Tibial artery (tissue), 4 donors: ENCODE measurements at regions not wholly inside any gene's neighbourhood (a gene's known extent, or its start where the extent isn't known, plus 50 kb on each side); places are given as distances from the start of the nearest gene placed in this dataset.

Experiments
- DNase-seq, 2 donors: peaks; one replicate each; pipeline ENCODE4 v3.0.0-alpha.2; 2019
- H3K27ac ChIP-seq, 2 donors: fragments of 200-600 bp; sonication (generic) in 1 of 2; 1 replicate in 1 of 2; 2 replicates in 1 of 2; pipeline ENCODE4 v1.5.1; 2018 to 2019; ENCODE audit warnings: mild to moderate bottlenecking in 1 of 2
- H3K27me3 ChIP-seq, 2 donors: fragments of 200-600 bp; sonication (generic) in 1 of 2; one replicate each; pipeline versions ENCODE4 v1.5.1 to v1.6.0; 2016 to 2019
- H3K36me3 ChIP-seq, 3 donors: fragments of 200-600 bp; sonication (generic) in 2 of 3; one replicate each; pipeline ENCODE4 v1.5.1; 2016 to 2019; ENCODE audit warnings: mild to moderate bottlenecking in 2 of 3
- H3K4me1 ChIP-seq, 4 donors: fragments of 200-600 bp; sonication (generic) in 2 of 4; 1 replicate in 3 of 4; 2 replicates in 1 of 4; pipeline ENCODE4 v1.5.1; 2016 to 2019
- H3K4me3 ChIP-seq, 2 donors: fragments of 200-600 bp; sonication (generic) in 1 of 2; 1 replicate in 1 of 2; 2 replicates in 1 of 2; pipeline ENCODE4 v1.5.1; 2018 to 2019; ENCODE audit warnings: mild to moderate bottlenecking in 2 of 2
- H3K9me3 ChIP-seq, 3 donors: fragments of 200-600 bp; sonication (generic) in 1 of 3; one replicate each; pipeline ENCODE4 v1.5.1; 2016 to 2019
- CTCF ChIP-seq, 2 experiments: fragments of 200-600 bp in 1 of 2; fragments of 450-650 bp in 1 of 2; IDR thresholded peaks; one replicate each; pipeline ENCODE4 v1.5.1; 2017 to 2019; ENCODE audit warnings: antibody characterized with exemption in 2 of 2, mild to moderate bottlenecking in 1 of 2, moderate library complexity in 1 of 2
- intact Hi-C: fragments of 100-400 bp; cut with DNase I; formaldehyde crosslinking; loops from one replicate; pipeline ENCODE4 v1.15.0; 2023; ENCODE audit warnings: low total_unique reads

- no peak overlapping the region for H3K27ac ChIP-seq
- no peaks in the 10 kb centered on the region for H3K36me3 ChIP-seq
- peaks cover 0 to 10% (median 8%) of the 10 kb centered on the region in 3 donors for H3K9me3 ChIP-seq
- no peaks in the 10 kb centered on the region for H3K27me3 ChIP-seq
- no peak for DNase-seq
- TF ChIP-seq CTCF (IDR thresholded peaks at IDR 0.05): no peak
- no peak overlapping the region for H3K4me3 ChIP-seq
- no peaks in the 10 kb centered on the region for H3K4me1 ChIP-seq
- intact Hi-C loops: no loop called here
Measured at GRCh38 chr3:25130724-25131520, 297.1 kb upstream of the RARB start.

DNA sequence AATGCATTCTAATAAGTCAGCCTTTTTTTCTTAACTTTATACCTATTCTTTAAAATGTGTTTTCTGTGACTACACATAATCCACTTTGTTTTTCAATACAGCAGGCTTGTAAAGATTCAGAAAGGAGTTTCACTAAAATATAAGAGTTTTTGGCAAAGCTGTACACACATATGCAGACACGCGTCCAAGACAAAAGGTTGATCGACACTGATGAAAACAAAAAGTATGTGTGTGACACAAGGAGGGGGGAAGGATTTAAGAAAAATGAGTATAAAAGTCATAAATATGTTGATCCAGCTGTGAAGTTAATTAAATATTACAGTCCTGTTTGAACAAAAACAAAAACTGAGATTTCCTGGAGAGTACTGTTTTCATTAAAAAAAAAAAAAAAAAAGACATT lies 294.5 kb upstream of the RARB start:
- Histone ChIP-seq H3K4me1 (no peaks in the 10 kb centered on the region), H3K27me3 (no peaks in the 10 kb centered on the region), H3K36me3 (no peaks in the 10 kb centered on the region), H3K4me3 (no peak overlapping the region), H3K27ac (no peak overlapping the region), H3K9me3 (peaks cover 0 to 6% (median 0%) of the 10 kb centered on the region in 3 donors)
- TF ChIP-seq CTCF (IDR thresholded peaks at IDR 0.05): no peak
- intact Hi-C loops: no loop called here
- DNase-seq: no peak

- no peak for TF ChIP-seq CTCF (IDR thresholded peaks at IDR 0.05)
- H3K4me1 ChIP-seq: no peaks in the 10 kb centered on the region
- peaks cover 0 to 9% (median 3%) of the 10 kb centered on the region in 3 donors for H3K9me3 ChIP-seq
- H3K36me3 ChIP-seq: no peaks in the 10 kb centered on the region
- H3K27me3 ChIP-seq: no peaks in the 10 kb centered on the region
- intact Hi-C loops: no loop called here
- DNase-seq: no peak
- H3K4me3 ChIP-seq: no peak overlapping the region
- no peak overlapping the region for H3K27ac ChIP-seq
Measured at GRCh38 chr3:25137606-25138005, 290.5 kb upstream of the RARB start.

DNA sequence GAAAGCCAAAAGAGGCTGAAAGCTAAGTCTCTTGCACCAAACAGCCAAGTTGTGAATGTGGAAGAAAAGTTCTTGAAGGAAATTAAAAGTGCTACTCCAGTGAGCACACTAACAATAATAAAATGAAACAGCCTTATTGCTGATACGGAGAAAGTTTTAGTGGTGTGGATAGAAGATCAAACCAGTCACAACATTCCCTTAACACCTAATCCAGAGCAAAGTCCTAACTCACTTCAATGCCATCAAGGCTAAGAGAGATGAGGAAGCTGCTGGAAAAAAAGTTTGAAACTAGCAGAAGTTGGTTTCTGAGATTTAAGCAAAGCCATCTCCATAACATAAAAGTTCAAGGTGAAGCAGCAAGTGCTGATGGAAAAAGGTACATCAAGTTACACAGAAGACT lies 288.8 kb upstream of the RARB start:
- Histone ChIP-seq H3K36me3 (no peaks in the 10 kb centered on the region), H3K9me3 (peaks cover 0 to 9% (median 3%) of the 10 kb centered on the region in 3 donors), H3K27me3 (no peaks in the 10 kb centered on the region), H3K4me3 (no peak overlapping the region), H3K4me1 (no peaks in the 10 kb centered on the region), H3K27ac (no peak overlapping the region)
- intact Hi-C loops: no loop called here
- no peak for TF ChIP-seq CTCF (IDR thresholded peaks at IDR 0.05)
- DNase-seq: no peak

- TF ChIP-seq CTCF (IDR thresholded peaks at IDR 0.05): no peak
- intact Hi-C loops: no loop called here
- H3K4me3 ChIP-seq: no peak overlapping the region
- no peaks in the 10 kb centered on the region for H3K27me3 ChIP-seq
- no peak overlapping the region for H3K27ac ChIP-seq
- H3K9me3 ChIP-seq: peaks cover 0 to 9% (median 3%) of the 10 kb centered on the region in 3 donors
- no peaks in the 10 kb centered on the region for H3K36me3 ChIP-seq
- DNase-seq: no peak
- H3K4me1 ChIP-seq: no peaks in the 10 kb centered on the region
Measured at GRCh38 chr3:25142609-25143355, 285.3 kb upstream of the RARB start.
